Mesendoderm (in vitro differentiated cells): ENCODE measurements at regions not wholly inside any gene's neighbourhood (a gene's known extent, or its start where the extent isn't known, plus 50 kb on each side); places are given as distances from the start of the nearest gene placed in this dataset.

Experiments
- DNase-seq: peaks from one replicate; pipeline ENCODE4 v3.0.0; 2013
- H2AK5ac ChIP-seq: 2 replicates; pipeline ENCODE4 v1.6.1; 2013; ENCODE audit warnings: low read length, inconsistent platforms
- H2BK120ac ChIP-seq: 2 replicates; pipeline ENCODE4 v1.6.1; 2013; ENCODE audit warnings: low read depth, mild to moderate bottlenecking, low read length, moderate library complexity, mixed read lengths
- H2BK15ac ChIP-seq: replicated peaks from 2 replicates; pipeline ENCODE4 v1.6.1; 2013; ENCODE audit warnings: low read depth, mild to moderate bottlenecking, moderate library complexity
- H2BK5ac ChIP-seq: 2 replicates; pipeline ENCODE4 v1.6.1; 2013; ENCODE audit warnings: low read length, inconsistent platforms
- H3K18ac ChIP-seq: 2 replicates; pipeline ENCODE4 v1.6.1; 2013; ENCODE audit warnings: mild to moderate bottlenecking, low read length, mixed read lengths
- H3K23ac ChIP-seq: one replicate; pipeline ENCODE4 v1.6.1; 2013; ENCODE audit warnings: low read length
- H3K27ac ChIP-seq: 2 replicates; pipeline ENCODE4 v1.5.1; 2013; ENCODE audit warnings: low read depth, mild to moderate bottlenecking, inconsistent platforms, low read length, moderate library complexity
- H3K27me3 ChIP-seq: 2 replicates; pipeline ENCODE4 v1.6.1; 2013; ENCODE audit warnings: low read length, control low read depth, mild to moderate bottlenecking, inconsistent platforms; ENCODE audit not compliant: insufficient read depth, poor library complexity
- H3K36me3 ChIP-seq: 2 replicates; pipeline ENCODE4 v1.6.1; 2013; ENCODE audit warnings: low read length, inconsistent platforms; ENCODE audit not compliant: control insufficient read depth, insufficient read depth
- H3K4ac ChIP-seq: one replicate; pipeline ENCODE4 v1.6.1; 2013; ENCODE audit warnings: low read depth, mild to moderate bottlenecking, low read length, moderate library complexity
- H3K4me1 ChIP-seq: 2 replicates; pipeline ENCODE4 v1.6.1; 2013; ENCODE audit warnings: low read depth, low read length, inconsistent platforms; ENCODE audit not compliant: control insufficient read depth
- H3K4me2 ChIP-seq: 2 replicates; pipeline ENCODE4 v1.6.1; 2013; ENCODE audit warnings: low read length
- H3K4me3 ChIP-seq: 2 replicates; pipeline ENCODE4 v1.5.1; 2013; ENCODE audit warnings: mild to moderate bottlenecking, low read length
- H3K56ac ChIP-seq: one replicate; pipeline ENCODE4 v1.6.1; 2013; ENCODE audit warnings: low read length
- H3K79me1 ChIP-seq: 2 replicates; pipeline ENCODE4 v1.6.1; 2013; ENCODE audit warnings: low read length, inconsistent platforms
- H3K79me2 ChIP-seq: 2 replicates; pipeline ENCODE4 v1.6.1; 2013; ENCODE audit warnings: mild to moderate bottlenecking, low read length; ENCODE audit not compliant: control insufficient read depth, insufficient read depth
- H3K9ac ChIP-seq: 2 replicates; pipeline ENCODE4 v1.6.1; 2013; ENCODE audit warnings: low read length, inconsistent platforms
- H4K5ac ChIP-seq: one replicate; pipeline ENCODE4 v1.6.1; 2013; ENCODE audit warnings: low read length
- H4K8ac ChIP-seq: one replicate; pipeline ENCODE4 v1.6.1; 2013; ENCODE audit warnings: low read depth, mild to moderate bottlenecking, control low read depth, low read length, moderate library complexity
- WGBS: extraction: QIAGEN DNeasy Blood & Tissue Kit; methylation state at CpG from one replicate; pipeline ENCODE4 v1.1.7; 2013; ENCODE audit warnings: low lambda C conversion rate, missing lambda C conversion rate; ENCODE audit not compliant: insufficient coverage; ENCODE audit errors: extremely low coverage; 5-methylcytosine and 5-hydroxymethylcytosine counted together

DNA sequence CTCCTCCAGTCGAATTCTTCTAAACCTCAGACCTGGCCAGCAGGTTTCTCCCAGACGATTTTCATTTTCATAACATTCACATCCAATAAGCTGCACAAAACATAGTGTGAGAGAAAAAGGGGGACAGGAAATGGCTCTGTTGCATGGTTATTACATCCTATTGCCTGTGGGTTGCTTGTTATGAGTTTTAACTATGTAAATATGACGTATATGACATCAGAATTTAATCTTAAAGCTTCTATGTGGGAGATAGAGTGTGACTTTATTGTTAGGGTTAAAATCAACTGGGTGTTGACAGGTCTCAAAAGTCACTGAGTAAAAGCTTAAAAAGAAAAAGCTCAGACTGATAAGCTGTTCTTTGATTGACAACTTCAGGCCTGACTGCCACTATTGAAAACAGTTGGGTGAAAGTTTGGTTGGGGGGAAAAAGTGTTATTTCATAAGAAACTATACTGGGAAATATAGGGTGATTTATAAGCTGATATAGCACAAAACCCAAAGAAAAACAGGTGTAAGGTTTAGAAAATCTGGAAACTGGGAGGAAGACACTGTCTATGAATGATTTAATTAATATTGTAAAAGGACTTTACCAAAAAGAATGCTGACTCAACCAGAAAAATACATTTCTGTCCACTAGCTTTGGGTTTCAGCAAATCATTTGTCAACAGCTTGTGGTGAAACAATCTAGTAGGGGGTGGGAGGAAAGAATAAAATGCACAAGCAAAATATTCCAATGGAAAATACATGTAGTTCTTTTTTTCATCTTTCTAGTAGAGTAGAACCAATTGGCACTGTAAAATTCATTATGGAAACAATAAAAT lies 134.1 kb upstream of the CEP162 start:
- no peak overlapping the region for H2BK15ac ChIP-seq
- no peak overlapping the region for H4K5ac ChIP-seq
- no peak overlapping the region for H3K4me3 ChIP-seq
- DNase-seq, result no peak
- no peaks in the 10 kb centered on the region for H3K36me3 ChIP-seq
- no peak overlapping the region for H3K4ac ChIP-seq
- no peak overlapping the region for H3K9ac ChIP-seq
- no peak overlapping the region for H2BK5ac ChIP-seq
- H3K18ac ChIP-seq, result no peak overlapping the region
- H3K56ac ChIP-seq, result no peak overlapping the region
- WGBS, result no CpG with 5 or more reads among the region's 3 CpGs
- no peaks in the 10 kb centered on the region for H3K79me1 ChIP-seq
- no peak overlapping the region for H4K8ac ChIP-seq
- no peak overlapping the region for H2AK5ac ChIP-seq
- no peak overlapping the region for H3K4me2 ChIP-seq
- H3K27ac ChIP-seq, result no peak overlapping the region
- H3K23ac ChIP-seq, result no peak overlapping the region
- H2BK120ac ChIP-seq, result no peak overlapping the region
- H3K4me1 ChIP-seq, result no peaks in the 10 kb centered on the region
- H3K79me2 ChIP-seq, result no peaks in the 10 kb centered on the region
- no peaks in the 10 kb centered on the region for H3K27me3 ChIP-seq

DNA sequence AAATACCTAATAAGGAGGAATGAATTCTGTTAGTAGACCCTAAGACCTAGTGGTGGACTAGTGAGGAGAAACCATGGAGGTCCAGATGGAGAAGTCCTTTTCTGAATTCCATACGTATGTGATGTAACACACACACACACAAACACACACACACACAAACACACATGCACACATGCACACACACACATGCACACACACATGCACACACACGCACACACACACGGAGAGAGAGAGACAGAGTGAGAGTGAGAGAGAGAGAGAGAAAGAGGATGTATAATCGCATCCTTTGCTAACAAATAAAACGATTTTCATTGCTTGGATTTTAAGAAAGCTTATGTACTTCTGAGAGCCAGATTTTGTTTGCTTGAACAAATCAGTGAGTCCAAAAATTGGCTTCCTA lies 132.6 kb upstream of the CEP162 start:
- H3K4me1 ChIP-seq, result no peaks in the 10 kb centered on the region
- H2BK15ac ChIP-seq, result no peak overlapping the region
- H3K27ac ChIP-seq, result no peak overlapping the region
- H4K8ac ChIP-seq, result no peak overlapping the region
- H2AK5ac ChIP-seq, result no peak overlapping the region
- no peak overlapping the region for H3K18ac ChIP-seq
- no peak overlapping the region for H3K9ac ChIP-seq
- H2BK120ac ChIP-seq, result no peak overlapping the region
- WGBS, result no CpG with 5 or more reads among the region's 5 CpGs
- no peak overlapping the region for H3K4me3 ChIP-seq
- no peaks in the 10 kb centered on the region for H3K79me2 ChIP-seq
- H3K23ac ChIP-seq, result no peak overlapping the region
- H3K27me3 ChIP-seq, result no peaks in the 10 kb centered on the region
- H3K79me1 ChIP-seq, result no peaks in the 10 kb centered on the region
- H3K36me3 ChIP-seq, result no peaks in the 10 kb centered on the region
- no peak overlapping the region for H3K56ac ChIP-seq
- no peak for DNase-seq
- H2BK5ac ChIP-seq, result no peak overlapping the region
- no peak overlapping the region for H3K4me2 ChIP-seq
- H4K5ac ChIP-seq, result no peak overlapping the region
- no peak overlapping the region for H3K4ac ChIP-seq

DNA sequence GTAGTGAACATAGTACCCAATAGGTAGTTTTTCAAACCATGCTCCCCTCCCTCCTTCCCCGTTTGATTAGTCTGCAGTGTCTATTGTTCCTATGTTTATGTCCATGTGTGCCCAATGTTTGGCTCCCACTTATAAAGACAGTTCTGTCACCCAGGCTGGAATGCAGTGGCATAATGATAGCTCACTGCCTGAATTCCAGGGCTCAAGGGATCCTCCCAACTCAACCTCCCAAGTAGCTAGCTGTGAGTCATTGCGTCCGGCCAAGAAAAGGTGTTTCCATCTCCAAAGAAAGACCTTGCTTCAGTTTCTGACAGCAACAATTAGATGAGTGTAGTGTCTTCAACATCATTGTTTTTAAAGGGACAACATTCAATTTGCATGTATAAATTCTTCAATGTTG lies 131.1 kb upstream of the CEP162 start:
- no peak overlapping the region for H3K18ac ChIP-seq
- H3K79me1 ChIP-seq, result no peaks in the 10 kb centered on the region
- no peak overlapping the region for H3K56ac ChIP-seq
- no peaks in the 10 kb centered on the region for H3K36me3 ChIP-seq
- no peaks in the 10 kb centered on the region for H3K4me1 ChIP-seq
- WGBS, result no CpG with 5 or more reads among the region's 3 CpGs
- no peak overlapping the region for H2AK5ac ChIP-seq
- H3K27ac ChIP-seq, result no peak overlapping the region
- no peak overlapping the region for H3K4me2 ChIP-seq
- H3K23ac ChIP-seq, result no peak overlapping the region
- no peak overlapping the region for H2BK120ac ChIP-seq
- H4K5ac ChIP-seq, result no peak overlapping the region
- no peak overlapping the region for H2BK15ac ChIP-seq
- H4K8ac ChIP-seq, result no peak overlapping the region
- DNase-seq, result no peak
- H3K4ac ChIP-seq, result no peak overlapping the region
- no peak overlapping the region for H3K4me3 ChIP-seq
- no peak overlapping the region for H2BK5ac ChIP-seq
- H3K27me3 ChIP-seq, result no peaks in the 10 kb centered on the region
- no peaks in the 10 kb centered on the region for H3K79me2 ChIP-seq
- H3K9ac ChIP-seq, result no peak overlapping the region

DNA sequence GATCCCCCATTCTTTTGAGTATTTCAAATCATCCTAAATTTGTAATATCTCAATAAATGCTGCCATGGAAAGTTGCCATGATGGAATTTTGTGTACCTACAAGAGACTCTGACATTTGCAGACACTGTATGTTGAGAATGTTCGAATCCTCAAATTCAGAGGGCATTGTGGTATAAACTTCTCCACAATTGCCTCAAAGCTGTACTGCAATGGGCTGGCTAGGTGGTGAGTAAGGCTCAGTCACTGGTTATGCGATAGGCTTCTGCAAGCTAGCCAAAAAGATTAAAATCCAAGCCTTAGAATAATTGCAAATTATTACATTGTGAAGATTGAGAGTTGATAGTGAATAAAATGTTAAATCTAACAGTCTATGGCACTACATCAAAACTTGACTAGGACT lies 130.2 kb upstream of the CEP162 start:
- H3K18ac ChIP-seq, result no peak overlapping the region
- whole genome bisulfite sequencing, result no CpG with 5 or more reads among the region's 2 CpGs
- no peak overlapping the region for H2BK15ac ChIP-seq
- H3K4ac ChIP-seq, result no peak overlapping the region
- no peaks in the 10 kb centered on the region for H3K79me1 ChIP-seq
- no peak overlapping the region for H3K4me3 ChIP-seq
- H3K27ac ChIP-seq, result no peak overlapping the region
- no peaks in the 10 kb centered on the region for H3K4me1 ChIP-seq
- no peak overlapping the region for H2BK5ac ChIP-seq
- H3K79me2 ChIP-seq, result no peaks in the 10 kb centered on the region
- no peaks in the 10 kb centered on the region for H3K27me3 ChIP-seq
- H4K8ac ChIP-seq, result no peak overlapping the region
- H2BK120ac ChIP-seq, result no peak overlapping the region
- no peaks in the 10 kb centered on the region for H3K36me3 ChIP-seq
- no peak overlapping the region for H3K23ac ChIP-seq
- no peak overlapping the region for H2AK5ac ChIP-seq
- no peak overlapping the region for H3K56ac ChIP-seq
- no peak overlapping the region for H3K4me2 ChIP-seq
- H3K9ac ChIP-seq, result no peak overlapping the region
- DNase-seq, result no peak
- no peak overlapping the region for H4K5ac ChIP-seq

DNA sequence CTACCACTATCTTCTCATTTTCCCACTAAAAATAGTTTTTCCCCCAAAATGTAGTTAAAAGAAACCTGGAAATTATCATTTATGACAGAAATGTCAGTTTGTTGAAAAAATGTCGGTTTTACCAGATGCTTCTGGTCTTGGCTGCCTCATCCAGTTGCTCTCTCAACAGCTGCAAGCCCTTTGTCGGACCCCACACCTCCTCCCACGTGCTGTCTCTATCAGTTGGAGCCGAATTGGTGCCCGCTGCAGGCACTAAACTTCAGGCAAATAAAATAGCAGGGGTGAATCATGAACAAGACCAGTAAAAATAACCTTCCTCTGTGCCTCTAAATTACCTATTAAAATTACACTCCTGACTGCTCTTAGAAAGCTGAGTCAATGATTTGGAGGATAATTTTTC lies 129.5 kb upstream of the CEP162 start:
- H3K9ac ChIP-seq, result no peak overlapping the region
- H3K27ac ChIP-seq, result no peak overlapping the region
- no peak overlapping the region for H3K56ac ChIP-seq
- H3K4me1 ChIP-seq, result no peaks in the 10 kb centered on the region
- no peak overlapping the region for H3K4me2 ChIP-seq
- no peak overlapping the region for H3K4ac ChIP-seq
- H2AK5ac ChIP-seq, result no peak overlapping the region
- no peak overlapping the region for H4K5ac ChIP-seq
- no peak overlapping the region for H2BK5ac ChIP-seq
- H3K79me2 ChIP-seq, result no peaks in the 10 kb centered on the region
- no peak overlapping the region for H2BK15ac ChIP-seq
- no peak overlapping the region for H2BK120ac ChIP-seq
- no peak overlapping the region for H3K23ac ChIP-seq
- no peak overlapping the region for H4K8ac ChIP-seq
- H3K79me1 ChIP-seq, result no peaks in the 10 kb centered on the region
- no peaks in the 10 kb centered on the region for H3K36me3 ChIP-seq
- H3K27me3 ChIP-seq, result no peaks in the 10 kb centered on the region
- no peak overlapping the region for H3K4me3 ChIP-seq
- no peak overlapping the region for H3K18ac ChIP-seq
- WGBS, result no CpG with 5 or more reads among the region's 5 CpGs
- DNase-seq, result no peak
